ENCODE measurements at regions not wholly inside any gene's neighbourhood (a gene's known extent, or its start where the extent isn't known, plus 50 kb on each side); places are given as distances from the start of the nearest gene placed in this dataset.

DNA sequence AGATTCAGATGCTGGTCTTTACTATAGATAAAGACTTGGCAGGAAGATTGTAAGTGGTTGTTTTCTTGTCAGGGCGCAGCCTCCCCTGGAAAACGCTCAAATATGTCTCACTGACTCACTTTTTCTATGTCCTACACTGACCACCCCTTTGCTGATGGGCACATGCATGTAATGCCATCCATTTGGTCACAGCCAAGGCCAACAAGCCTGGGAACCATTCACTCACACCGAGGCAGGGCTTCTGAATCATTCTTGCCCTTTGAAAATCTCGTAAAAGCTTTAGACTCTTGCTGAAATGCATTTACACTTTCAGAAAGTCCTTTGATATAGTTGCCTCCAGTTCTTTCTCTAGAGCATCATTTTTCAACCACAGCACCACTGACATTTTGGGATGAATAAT is 249.4 kb downstream of the ACTL7B start:
- TF ChIP-seq CTCF (IDR thresholded peaks at IDR 0.05; ENCODE audit: low read depth, low read length), result no peak
- no peak for TF ChIP-seq POLR2A (IDR thresholded peaks at IDR 0.05; ENCODE audit: extremely low read depth, insufficient read length)
